Breast epithelium (tissue), 3 donors: ENCODE measurements at regions not wholly inside any gene's neighbourhood (a gene's known extent, or its start where the extent isn't known, plus 50 kb on each side); places are given as distances from the start of the nearest gene placed in this dataset.

Experiments used
- CTCF ChIP-seq, 3 donors: fragments of 450-650 bp; IDR thresholded peaks; one replicate each; pipeline ENCODE4 v1.5.1; 2016 to 2017; ENCODE audit warnings: antibody characterized with exemption in 3 of 3, mild to moderate bottlenecking in 3 of 3, moderate library complexity in 3 of 3
- POLR2A ChIP-seq: fragments of 450-650 bp; IDR thresholded peaks from one replicate; pipeline ENCODE4 v1.6.1; 2016; ENCODE audit warnings: antibody characterized with exemption, mild to moderate bottlenecking, moderate library complexity
- POLR2AphosphoS5 ChIP-seq, 3 donors: sonication (generic); formaldehyde crosslinking; IDR thresholded peaks; one replicate each; pipeline ENCODE4 v1.6.1; 2017; ENCODE audit warnings: antibody characterized with exemption in 3 of 3

- TF ChIP-seq POLR2A (no peak), CTCF (IDR thresholded peaks at IDR 0.05) (no peak), POLR2AphosphoS5 (IDR thresholded peaks at IDR 0.05) (no peak)
Measured at GRCh38 chr9:27654629-27655285, 81.5 kb upstream of the C9orf72 start.
